Left ventricle myocardium inferior (tissue), 1 donor: ENCODE measurements at regions not wholly inside any gene's neighbourhood (a gene's known extent, or its start where the extent isn't known, plus 50 kb on each side); places are given as distances from the start of the nearest gene placed in this dataset.

Experiments used
- DNase-seq: peaks from one replicate; pipeline ENCODE4 v3.0.0-alpha.2; 2020
- H3K27ac ChIP-seq: fragments of 200-600 bp; replicated peaks from 2 replicates; pipeline ENCODE4 v1.8.0; 2021
- H3K27me3 ChIP-seq: fragments of 200-600 bp; 2 replicates; pipeline ENCODE4 v1.8.0; 2021; ENCODE audit warnings: low read depth
- H3K36me3 ChIP-seq: fragments of 200-600 bp; 2 replicates; pipeline ENCODE4 v1.8.0; 2021
- H3K4me1 ChIP-seq: fragments of 200-600 bp; 2 replicates; pipeline ENCODE4 v1.8.0; 2021
- H3K4me3 ChIP-seq: fragments of 200-600 bp; 2 replicates; pipeline ENCODE4 v1.8.0; 2021; ENCODE audit warnings: mild to moderate bottlenecking, moderate library complexity
- H3K9me3 ChIP-seq: fragments of 200-600 bp; replicated peaks from 2 replicates; pipeline ENCODE4 v1.8.0; 2021
- CTCF ChIP-seq: fragments of 200-600 bp; IDR thresholded peaks from 2 replicates; pipeline ENCODE4 v1.8.0; 2021; ENCODE audit warnings: antibody characterized with exemption, mild to moderate bottlenecking, borderline replicate concordance
- intact Hi-C: fragments of 100-400 bp; cut with micrococcal nuclease; formaldehyde crosslinking; loops from one replicate; pipeline ENCODE4 v1.11.0; 2022
- donor health status: DM: no; HTN: yes; CAD: no; lungs with severe emphysema.

DNA sequence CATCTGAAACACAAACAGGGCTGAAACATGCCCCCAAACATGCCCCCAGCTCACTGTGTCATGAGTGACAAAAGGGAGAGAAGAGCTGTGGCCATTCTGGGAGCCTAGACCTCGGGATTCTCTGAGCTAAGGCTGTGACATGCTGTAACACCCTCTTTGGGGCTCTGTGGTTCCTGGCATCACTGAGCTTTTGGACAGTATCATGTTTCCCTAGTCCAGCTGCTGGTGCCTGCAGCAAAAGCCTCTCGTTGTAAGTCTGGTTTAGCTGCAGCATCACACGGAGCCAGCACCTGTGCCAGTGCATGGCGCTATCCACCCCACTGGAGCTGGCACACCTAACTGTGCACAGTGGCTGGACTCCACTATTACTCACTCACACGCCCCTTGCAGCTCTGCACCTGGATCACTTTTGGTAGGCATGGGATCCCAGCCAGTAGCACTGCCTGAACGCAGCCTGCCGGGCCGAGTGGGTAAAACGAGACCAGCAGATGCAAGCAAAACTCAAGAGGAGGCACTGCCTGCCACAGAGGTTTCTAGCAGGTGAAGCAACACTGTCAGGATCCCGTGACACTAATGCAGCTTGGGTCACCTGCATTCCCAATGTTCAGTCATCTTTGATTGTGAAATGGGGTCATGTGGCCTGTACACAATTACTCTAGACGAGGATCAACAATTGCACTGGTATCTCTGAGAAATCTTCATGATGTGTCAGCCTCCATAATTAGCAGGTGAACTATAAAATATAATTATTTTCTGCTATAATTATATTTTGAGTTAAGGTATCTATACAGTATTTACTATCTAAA is 547.2 kb downstream of the ZNF804A start:
- no peaks in the 10 kb centered on the region for H3K36me3 ChIP-seq
- no peaks in the 10 kb centered on the region for H3K27me3 ChIP-seq
- H3K9me3 ChIP-seq, result no peaks in the 10 kb centered on the region
- no peak for TF ChIP-seq CTCF
- intact Hi-C loops, result no loop called here
- no peak overlapping the region for H3K4me3 ChIP-seq
- no peak for DNase-seq
- no peak overlapping the region for H3K27ac ChIP-seq
- no peaks in the 10 kb centered on the region for H3K4me1 ChIP-seq

DNA sequence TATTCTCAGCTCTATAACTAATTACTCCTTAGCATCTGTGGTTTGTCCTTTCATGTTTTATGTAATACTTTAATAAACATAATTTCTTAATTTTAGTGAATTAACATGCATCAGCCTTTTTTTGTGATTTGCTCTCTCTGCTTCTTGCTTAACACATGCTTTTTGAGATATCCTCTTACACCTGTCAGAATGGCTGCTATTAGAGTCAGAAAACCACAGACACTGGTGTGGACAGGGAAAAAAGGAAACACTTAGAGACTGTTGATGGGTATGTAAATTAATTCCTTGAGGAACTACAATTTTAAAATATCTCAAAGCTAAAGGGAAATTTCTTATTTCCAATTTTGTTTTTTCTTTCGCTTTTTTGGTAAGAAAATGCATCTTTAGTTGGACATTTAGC is 549.0 kb downstream of the ZNF804A start:
- no peak for TF ChIP-seq CTCF
- Histone ChIP-seq H3K4me3 (no peak overlapping the region), H3K36me3 (no peaks in the 10 kb centered on the region), H3K27me3 (no peaks in the 10 kb centered on the region), H3K27ac (no peak overlapping the region), H3K4me1 (no peaks in the 10 kb centered on the region), H3K9me3 (no peaks in the 10 kb centered on the region)
- intact Hi-C loops, result no loop called here
- no peak for DNase-seq

DNA sequence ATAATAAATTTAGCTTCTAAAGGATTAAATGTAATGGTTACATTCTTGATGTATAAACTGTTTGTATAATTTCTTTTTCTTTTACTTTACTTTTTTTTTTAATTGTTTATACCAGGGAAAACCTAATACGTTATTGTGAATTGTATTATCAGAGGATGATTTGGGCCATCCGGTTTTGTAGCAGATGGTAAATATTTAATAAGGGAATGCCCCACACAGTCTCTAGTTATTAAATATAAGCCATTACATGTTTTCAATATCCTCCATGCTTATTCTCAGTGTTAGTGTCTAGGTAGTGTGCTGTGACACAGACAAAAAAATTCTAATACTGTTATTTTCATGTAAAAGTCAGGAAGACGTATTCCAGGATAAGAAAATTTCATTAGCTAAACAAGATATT is 553.9 kb downstream of the ZNF804A start:
- Histone ChIP-seq H3K4me3 (no peak overlapping the region), H3K27me3 (no peaks in the 10 kb centered on the region), H3K4me1 (no peaks in the 10 kb centered on the region), H3K9me3 (no peaks in the 10 kb centered on the region), H3K27ac (no peak overlapping the region), H3K36me3 (no peaks in the 10 kb centered on the region)
- TF ChIP-seq CTCF, result no peak
- no peak for DNase-seq
- intact Hi-C loops, result no loop called here

GRCh38 chr2:185161701-185162100 is 563.4 kb downstream of the ZNF804A start:
- Histone ChIP-seq H3K36me3 (no peaks in the 10 kb centered on the region), H3K4me1 (no peaks in the 10 kb centered on the region), H3K4me3 (no peak overlapping the region), H3K27me3 (no peaks in the 10 kb centered on the region), H3K27ac (no peak overlapping the region), H3K9me3 (peaks cover 11% of the 10 kb centered on the region)
- TF ChIP-seq CTCF, result no peak
- no peak for DNase-seq
- intact Hi-C loops, result no loop called here

- H3K27ac ChIP-seq, result no peak overlapping the region
- no peaks in the 10 kb centered on the region for H3K9me3 ChIP-seq
- H3K4me1 ChIP-seq, result no peaks in the 10 kb centered on the region
- no peak for DNase-seq
- H3K4me3 ChIP-seq, result no peak overlapping the region
- H3K36me3 ChIP-seq, result no peaks in the 10 kb centered on the region
- TF ChIP-seq CTCF, result no peak
- H3K27me3 ChIP-seq, result no peaks in the 10 kb centered on the region
- intact Hi-C loops, result no loop called here
Observed at GRCh38 chr2:185174353-185174752, 564.3 kb upstream of the FSIP2 start.
